Natural killer cell (primary cell): ENCODE measurements at regions not wholly inside any gene's neighbourhood (a gene's known extent, or its start where the extent isn't known, plus 50 kb on each side); places are given as distances from the start of the nearest gene placed in this dataset.

Experiments used
- ATAC-seq, 3 donors: fragments of 150-1000 bp in 2 of 3; fragments of 200-7000 bp in 1 of 3; cut with Tn5 transposase; 1 replicate in 1 of 3; 2 replicates in 2 of 3; pipeline ENCODE4 v1.10.0; 2021; ENCODE audit warnings: mild to moderate bottlenecking in 2 of 3, moderate library complexity in 2 of 3
- DNase-seq, 2 donors: peaks; one replicate each; pipeline versions ENCODE4 v3.0.0 to v3.0.0-alpha.2; 2013 to 2021; ENCODE audit warnings: mixed read lengths in 1 of 2
- H3K27ac ChIP-seq: one replicate; pipeline ENCODE4 v1.5.1; 2013; ENCODE audit warnings: mild to moderate bottlenecking, low read length
- H3K27me3 ChIP-seq: one replicate; pipeline ENCODE4 v1.6.1; 2013; ENCODE audit warnings: low read length; ENCODE audit not compliant: control insufficient read depth, insufficient read depth
- H3K36me3 ChIP-seq: one replicate; pipeline ENCODE4 v1.6.1; 2013; ENCODE audit warnings: low read length; ENCODE audit not compliant: control insufficient read depth, insufficient read depth
- H3K4me1 ChIP-seq: one replicate; pipeline ENCODE4 v1.6.1; 2013; ENCODE audit warnings: low read length; ENCODE audit not compliant: control insufficient read depth, insufficient read depth
- H3K4me3 ChIP-seq: one replicate; pipeline ENCODE4 v1.5.1; 2013; ENCODE audit warnings: low read length
- H3K9me3 ChIP-seq: one replicate; pipeline ENCODE4 v1.6.1; 2013; ENCODE audit warnings: low read length; ENCODE audit not compliant: control insufficient read depth, insufficient read depth
- H3K27ac Mint-ChIP-seq, 2 donors: one replicate each; pipeline ENCODE4 v1.8.0; 2022; ENCODE audit warnings: mild to moderate bottlenecking in 2 of 2, mixed read lengths in 2 of 2, moderate library complexity in 1 of 2
- H3K27me3 Mint-ChIP-seq, 2 donors: one replicate each; pipeline ENCODE4 v1.8.0; 2022; ENCODE audit warnings: low read depth in 2 of 2, mixed read lengths in 2 of 2
- H3K36me3 Mint-ChIP-seq: one replicate; pipeline ENCODE4 v1.8.0; 2022; ENCODE audit warnings: mixed read lengths
- H3K4me1 Mint-ChIP-seq, 2 donors: one replicate each; pipeline ENCODE4 v1.8.0; 2022; ENCODE audit warnings: mixed read lengths in 2 of 2
- H3K4me3 Mint-ChIP-seq: one replicate; pipeline ENCODE4 v1.8.0; 2022; ENCODE audit warnings: mild to moderate bottlenecking, moderate library complexity, mixed read lengths
- H3K9me3 Mint-ChIP-seq, 2 donors: one replicate each; pipeline ENCODE4 v1.8.0; 2022; ENCODE audit warnings: mixed read lengths in 2 of 2
- WGBS: methylation state at CpG from one replicate; pipeline ENCODE4 v1.1.7; 2013; ENCODE audit warnings: missing lambda C conversion rate; ENCODE audit not compliant: insufficient coverage; 5-methylcytosine and 5-hydroxymethylcytosine counted together
- intact Hi-C: fragments of 100-400 bp; cut with micrococcal nuclease; formaldehyde crosslinking; loops from one replicate; pipeline ENCODE4 v1.14.2; 2022
- TF ChIP-seq, protein P1 (sequence below): fragments of 200-600 bp; IDR thresholded peaks from one replicate; pipeline ENCODE4 v1.8.0; 2022; ENCODE audit warnings: antibody characterized with exemption

DNA sequence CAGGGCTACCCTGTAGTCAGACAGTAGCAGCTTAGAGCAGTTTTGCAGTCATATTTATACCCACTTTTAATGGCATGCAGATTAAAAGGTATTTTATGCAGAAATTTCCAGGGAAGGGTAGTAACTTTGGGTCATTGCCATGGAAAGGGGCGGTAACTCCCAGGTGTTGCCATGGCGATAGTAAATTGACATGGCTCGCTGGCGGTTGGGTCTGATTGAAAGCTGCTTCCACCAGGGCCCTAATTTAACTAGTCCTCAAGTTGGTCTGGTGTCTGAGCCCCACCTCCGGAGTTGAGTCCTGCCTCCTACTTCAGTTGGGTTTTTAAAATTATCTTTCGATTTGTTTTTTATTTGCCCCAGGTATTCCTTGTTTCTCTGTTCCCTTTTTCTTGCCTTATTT lies 70.1 kb downstream of the NAA11 start:
- no peak overlapping the region for H3K27ac Mint-ChIP-seq
- no peaks in the 10 kb centered on the region for H3K4me1 Mint-ChIP-seq
- no peaks in the 10 kb centered on the region for H3K27me3 Mint-ChIP-seq
- H3K4me3 Mint-ChIP-seq: no peak overlapping the region
- Histone ChIP-seq H3K9me3 (peaks cover 17% of the 10 kb centered on the region), H3K27ac (no peak overlapping the region), H3K4me3 (no peak overlapping the region), H3K27me3 (no peaks in the 10 kb centered on the region), H3K4me1 (no peaks in the 10 kb centered on the region), H3K36me3 (no peaks in the 10 kb centered on the region)
- ATAC-seq (no peak), DNase-seq (no peak)
- no peaks in the 10 kb centered on the region for H3K36me3 Mint-ChIP-seq
- H3K9me3 Mint-ChIP-seq: peaks cover 4 to 7% of the 10 kb centered on the region in 2 donors
- 95% methylated on average over 5 of the region's 6 CpGs for WGBS
- TF ChIP-seq, protein P1, sequence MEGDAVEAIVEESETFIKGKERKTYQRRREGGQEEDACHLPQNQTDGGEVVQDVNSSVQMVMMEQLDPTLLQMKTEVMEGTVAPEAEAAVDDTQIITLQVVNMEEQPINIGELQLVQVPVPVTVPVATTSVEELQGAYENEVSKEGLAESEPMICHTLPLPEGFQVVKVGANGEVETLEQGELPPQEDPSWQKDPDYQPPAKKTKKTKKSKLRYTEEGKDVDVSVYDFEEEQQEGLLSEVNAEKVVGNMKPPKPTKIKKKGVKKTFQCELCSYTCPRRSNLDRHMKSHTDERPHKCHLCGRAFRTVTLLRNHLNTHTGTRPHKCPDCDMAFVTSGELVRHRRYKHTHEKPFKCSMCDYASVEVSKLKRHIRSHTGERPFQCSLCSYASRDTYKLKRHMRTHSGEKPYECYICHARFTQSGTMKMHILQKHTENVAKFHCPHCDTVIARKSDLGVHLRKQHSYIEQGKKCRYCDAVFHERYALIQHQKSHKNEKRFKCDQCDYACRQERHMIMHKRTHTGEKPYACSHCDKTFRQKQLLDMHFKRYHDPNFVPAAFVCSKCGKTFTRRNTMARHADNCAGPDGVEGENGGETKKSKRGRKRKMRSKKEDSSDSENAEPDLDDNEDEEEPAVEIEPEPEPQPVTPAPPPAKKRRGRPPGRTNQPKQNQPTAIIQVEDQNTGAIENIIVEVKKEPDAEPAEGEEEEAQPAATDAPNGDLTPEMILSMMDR: no peak
- intact Hi-C loops: no loop called here

DNA sequence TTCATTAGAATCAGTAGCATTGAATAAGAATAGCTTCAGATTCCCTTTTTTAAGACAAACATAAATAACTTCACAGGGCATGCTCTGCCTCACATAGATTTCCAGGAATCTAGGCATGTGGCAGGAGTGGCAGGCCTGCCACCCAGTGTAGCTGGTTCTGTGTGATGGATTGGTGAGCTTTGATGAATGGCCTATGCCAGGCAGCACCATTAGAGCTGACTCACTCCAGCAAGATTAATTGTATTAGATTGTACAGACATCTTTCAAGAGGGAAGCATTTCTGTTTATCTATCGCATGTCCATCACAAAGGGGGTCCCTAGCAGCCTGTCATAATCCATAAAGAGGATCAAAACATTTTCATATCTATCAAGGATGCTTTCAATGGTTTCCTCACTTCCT lies 71.9 kb downstream of the NAA11 start:
- TF ChIP-seq, protein P1: no peak
- peaks cover 9 to 13% of the 10 kb centered on the region in 2 donors for H3K4me1 Mint-ChIP-seq
- no peak overlapping the region for H3K27ac Mint-ChIP-seq
- intact Hi-C loops: no loop called here
- H3K4me3 Mint-ChIP-seq: no peak overlapping the region
- H3K27me3 Mint-ChIP-seq: no peaks in the 10 kb centered on the region
- no peak overlapping the region for H3K4me3 ChIP-seq
- DNase-seq (no peak), ATAC-seq (no peak)
- peaks cover 5% of the 10 kb centered on the region for H3K4me1 ChIP-seq
- H3K9me3 Mint-ChIP-seq: peaks cover 4 to 5% of the 10 kb centered on the region in 2 donors
- H3K27me3 ChIP-seq: no peaks in the 10 kb centered on the region
- H3K36me3 ChIP-seq: no peaks in the 10 kb centered on the region
- H3K9me3 ChIP-seq: peaks cover 12% of the 10 kb centered on the region
- H3K27ac ChIP-seq: no peak overlapping the region
- H3K36me3 Mint-ChIP-seq: no peaks in the 10 kb centered on the region
- 100% methylated on average over 1 of the region's 1 CpG for WGBS

DNA sequence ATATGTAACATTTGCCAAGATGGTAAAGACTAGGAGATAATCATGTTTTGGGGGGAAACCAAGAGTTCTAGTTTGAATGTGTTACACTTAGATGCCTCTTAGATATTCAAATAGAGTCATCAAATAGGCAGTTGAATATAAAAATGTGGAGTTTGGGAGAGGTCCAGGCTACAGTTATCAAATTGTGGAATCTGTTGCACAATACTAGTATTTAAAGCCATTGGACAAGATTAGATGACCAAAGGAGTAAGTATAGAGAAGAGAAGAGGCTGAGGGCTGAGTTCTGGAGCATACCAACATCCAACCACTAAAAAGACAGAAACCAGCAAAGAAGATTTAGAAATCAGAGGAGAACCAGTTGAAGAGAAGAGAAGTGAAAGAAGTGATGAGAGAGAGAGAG lies 72.7 kb downstream of the NAA11 start:
- no peak overlapping the region for H3K27ac Mint-ChIP-seq
- TF ChIP-seq, protein P1: no peak
- Histone ChIP-seq H3K9me3 (peaks cover 4% of the 10 kb centered on the region), H3K4me1 (peaks cover 5% of the 10 kb centered on the region), H3K27ac (no peak overlapping the region), H3K4me3 (no peak overlapping the region), H3K36me3 (no peaks in the 10 kb centered on the region), H3K27me3 (no peaks in the 10 kb centered on the region)
- H3K27me3 Mint-ChIP-seq: no peaks in the 10 kb centered on the region
- H3K9me3 Mint-ChIP-seq: peaks cover 4 to 5% of the 10 kb centered on the region in 2 donors
- peaks cover 9 to 13% of the 10 kb centered on the region in 2 donors for H3K4me1 Mint-ChIP-seq
- no peak for DNase-seq
- H3K4me3 Mint-ChIP-seq: no peak overlapping the region
- intact Hi-C loops: no loop called here
- no peak for ATAC-seq
- H3K36me3 Mint-ChIP-seq: no peaks in the 10 kb centered on the region

DNA sequence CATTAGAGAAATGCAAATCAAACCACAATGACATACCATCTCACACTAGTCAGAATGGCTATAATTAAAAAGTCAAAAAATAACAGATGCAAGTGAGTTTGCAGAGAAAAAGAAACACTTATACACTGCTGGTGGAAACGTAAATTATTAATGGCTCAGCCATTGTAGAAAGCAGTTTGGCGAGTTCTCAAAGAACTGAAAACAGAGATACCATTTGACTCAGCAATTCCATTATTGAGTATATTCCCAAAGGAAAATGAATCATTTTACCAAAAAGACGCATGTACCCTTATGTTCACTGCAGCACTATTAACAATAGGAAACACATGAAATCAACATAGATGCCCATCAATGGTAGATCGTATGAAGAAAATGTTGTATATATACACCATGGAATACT lies 75.0 kb downstream of the NAA11 start:
- ATAC-seq: no peak
- WGBS: 96% methylated on average over 3 of the region's 4 CpGs
- intact Hi-C loops: no loop called here

More for the DNA sequence above, 75.0 kb downstream of the NAA11 start:
- Histone ChIP-seq H3K36me3 (no peaks in the 10 kb centered on the region), H3K4me1 (peaks cover 5% of the 10 kb centered on the region), H3K9me3 (no peaks in the 10 kb centered on the region), H3K27me3 (no peaks in the 10 kb centered on the region), H3K27ac (no peak overlapping the region), H3K4me3 (no peak overlapping the region)
- peaks cover 5 to 7% of the 10 kb centered on the region in 2 donors for H3K9me3 Mint-ChIP-seq
- no peaks in the 10 kb centered on the region for H3K36me3 Mint-ChIP-seq
- H3K4me1 Mint-ChIP-seq: peaks cover 9 to 13% of the 10 kb centered on the region in 2 donors
- no peak for DNase-seq
- H3K27ac Mint-ChIP-seq: no peak overlapping the region
- no peak overlapping the region for H3K4me3 Mint-ChIP-seq
- TF ChIP-seq, protein P1: no peak
- no peaks in the 10 kb centered on the region for H3K27me3 Mint-ChIP-seq
